ENCODE measurements at regions not wholly inside any gene's neighbourhood (a gene's known extent, or its start where the extent isn't known, plus 50 kb on each side); places are given as distances from the start of the nearest gene placed in this dataset.

DNA sequence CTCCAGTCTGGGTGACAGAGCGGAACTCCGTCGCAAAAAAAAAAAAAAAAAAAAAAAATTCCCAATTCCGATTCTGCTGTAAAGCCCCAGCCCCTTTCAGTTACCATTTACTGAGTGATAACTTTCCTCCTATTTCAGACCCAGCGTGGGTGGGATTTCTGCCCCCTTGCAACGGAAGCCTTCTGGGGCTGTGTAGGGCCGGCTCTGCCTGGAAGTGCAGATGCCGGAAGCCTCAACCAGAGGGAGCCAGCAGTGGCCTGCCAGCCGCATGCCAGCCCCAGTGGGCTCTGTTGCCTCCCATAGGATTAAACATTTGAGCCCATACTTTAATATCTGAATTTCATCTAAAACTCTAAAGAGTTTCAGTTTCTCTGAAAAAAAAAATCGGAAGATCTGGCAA is 60.0 kb upstream of the NUP50 start:
- FAIRE-seq, result no peak
- DNase-seq (ENCODE audit: insufficient read length, low spot score), result no peak
- TF ChIP-seq SPI1 (IDR thresholded peaks at IDR 0.05; ENCODE audit: low read depth, low read length), result no peak
- TF ChIP-seq POLR2AphosphoS5 (IDR thresholded peaks at IDR 0.05; ENCODE audit: low read depth, low read length), result no peak
- no peak for TF ChIP-seq POU2F2 (IDR thresholded peaks at IDR 0.05; ENCODE audit: low read depth, low read length)
- no peak for TF ChIP-seq PAX5 (IDR thresholded peaks at IDR 0.05; ENCODE audit: insufficient read depth, low read length, severe bottlenecking)
- TF ChIP-seq POLR2A (IDR thresholded peaks at IDR 0.05; ENCODE audit: low read depth, low read length), result no peak
- TF ChIP-seq TAF1 (IDR thresholded peaks at IDR 0.05; ENCODE audit: low read depth, low read length), result no peak

DNA sequence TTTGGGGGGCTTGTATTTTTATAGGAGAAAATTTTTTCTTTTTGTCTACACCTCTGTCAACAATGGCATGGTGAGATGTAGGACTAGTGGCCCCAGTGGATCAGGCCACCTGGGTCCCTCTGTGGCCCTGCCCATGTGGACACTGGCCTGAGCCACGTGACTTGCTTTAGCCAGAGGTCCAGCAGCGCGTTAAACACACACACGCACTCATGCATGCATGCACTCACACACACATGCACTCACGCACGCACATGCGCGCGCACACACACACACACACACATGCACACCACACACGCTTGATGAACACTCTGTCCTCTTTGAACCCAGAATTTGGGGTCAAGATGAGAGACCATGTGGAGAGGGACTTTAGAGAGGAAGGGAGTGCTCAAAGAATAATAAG is 59.4 kb upstream of the NUP50 start:
- FAIRE-seq (no peak), DNase-seq (ENCODE audit: insufficient read length, low spot score) (no peak)
- no peak for TF ChIP-seq POLR2A (IDR thresholded peaks at IDR 0.05; ENCODE audit: low read depth, low read length)
- TF ChIP-seq SPI1 (IDR thresholded peaks at IDR 0.05; ENCODE audit: low read depth, low read length), result no peak
- no peak for TF ChIP-seq TAF1 (IDR thresholded peaks at IDR 0.05; ENCODE audit: low read depth, low read length)
- no peak for TF ChIP-seq POU2F2 (IDR thresholded peaks at IDR 0.05; ENCODE audit: low read depth, low read length)
- no peak for TF ChIP-seq POLR2AphosphoS5 (IDR thresholded peaks at IDR 0.05; ENCODE audit: low read depth, low read length)
- TF ChIP-seq PAX5 (IDR thresholded peaks at IDR 0.05; ENCODE audit: insufficient read depth, low read length, severe bottlenecking), result no peak

DNA sequence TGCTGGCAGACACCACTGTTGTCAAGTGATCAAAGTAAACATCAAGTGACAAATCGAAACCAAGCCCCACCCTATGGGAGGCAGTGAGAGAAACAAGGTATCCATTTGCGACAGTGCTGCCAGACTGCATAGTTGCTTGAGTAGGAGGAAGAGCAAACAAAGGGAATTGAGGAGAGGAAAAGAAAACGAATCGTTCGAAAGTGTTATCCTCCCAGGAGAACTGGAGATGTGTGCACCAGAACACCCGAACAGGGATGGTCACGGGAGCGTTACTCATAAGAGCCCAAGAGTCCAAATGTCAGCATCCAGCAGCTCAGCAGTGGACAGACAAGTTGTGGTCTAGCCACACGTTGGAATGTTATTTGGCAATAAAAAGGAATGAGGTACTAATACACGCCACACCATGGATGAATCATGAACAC is 58.4 kb upstream of the NUP50 start:
- TF ChIP-seq PAX5 (IDR thresholded peaks at IDR 0.05; ENCODE audit: insufficient read depth, low read length, severe bottlenecking) (no peak), POLR2AphosphoS5 (IDR thresholded peaks at IDR 0.05; ENCODE audit: low read depth, low read length) (no peak), POU2F2 (IDR thresholded peaks at IDR 0.05; ENCODE audit: low read depth, low read length) (no peak), SPI1 (IDR thresholded peaks at IDR 0.05; ENCODE audit: low read depth, low read length) (no peak), TAF1 (IDR thresholded peaks at IDR 0.05; ENCODE audit: low read depth, low read length) (no peak), POLR2A (IDR thresholded peaks at IDR 0.05; ENCODE audit: low read depth, low read length) (no peak)
- no peak for FAIRE-seq
- no peak for DNase-seq (ENCODE audit: insufficient read length, low spot score)

DNA sequence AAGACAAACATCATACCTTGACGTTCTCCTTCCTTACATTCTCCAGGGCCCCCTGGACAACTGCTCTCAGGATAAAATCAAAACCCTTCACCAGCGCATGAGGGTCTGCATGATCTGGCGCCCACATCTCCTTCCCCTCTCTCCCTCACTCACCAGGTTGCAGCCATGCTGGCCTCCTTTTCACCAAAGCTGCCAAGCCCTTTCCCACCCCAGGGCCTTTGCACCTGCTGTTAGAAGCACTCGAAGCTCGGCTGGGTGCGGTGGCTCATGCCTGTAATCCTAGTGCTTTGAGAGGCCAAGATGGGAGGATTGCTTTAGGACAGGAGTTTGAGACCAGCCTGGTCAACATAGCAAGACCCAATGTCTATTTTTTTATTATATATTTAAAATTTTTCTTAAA is 56.1 kb upstream of the NUP50 start:
- FAIRE-seq, result no peak
- TF ChIP-seq SPI1 (IDR thresholded peaks at IDR 0.05; ENCODE audit: low read depth, low read length), result no peak
- DNase-seq (ENCODE audit: insufficient read length, low spot score), result no peak

DNA sequence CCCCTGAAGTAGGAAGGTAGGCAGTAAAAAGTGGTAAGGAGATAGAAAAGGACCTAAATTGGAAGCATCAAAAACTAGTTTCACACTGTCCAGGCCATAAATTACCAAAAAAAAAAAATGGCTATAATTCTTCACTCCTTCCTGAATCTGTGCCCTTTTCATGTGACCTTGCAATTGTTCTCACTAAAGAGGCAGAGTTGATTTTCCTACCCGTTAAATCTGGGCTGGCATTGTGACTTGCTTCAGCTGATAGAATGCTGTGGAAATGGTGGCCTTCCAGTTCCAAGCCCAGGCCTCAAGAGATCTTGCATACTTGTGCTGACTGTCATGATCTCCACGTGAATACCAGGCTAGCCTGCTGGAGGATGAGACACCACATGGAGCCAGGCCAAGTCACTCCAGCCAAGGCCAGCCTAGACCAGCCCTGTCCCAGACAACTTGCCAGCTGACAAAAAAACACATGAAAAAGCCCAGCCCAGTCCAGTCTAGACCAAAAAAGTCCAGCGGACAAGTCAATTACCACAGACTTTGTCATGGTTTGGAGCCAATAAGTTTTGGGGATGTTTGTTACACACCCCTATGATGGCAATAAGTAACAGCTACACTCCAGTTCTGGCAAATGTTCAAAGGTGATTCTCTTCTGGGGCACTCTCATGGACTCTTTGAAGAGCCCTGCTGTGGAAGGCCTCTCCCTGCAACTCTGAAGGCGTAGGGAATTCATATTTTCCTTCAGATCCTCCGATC is 51.4 kb upstream of the NUP50 start:
- no peak for TF ChIP-seq TAF1 (IDR thresholded peaks at IDR 0.05; ENCODE audit: low read depth, low read length)
- FAIRE-seq (no peak), DNase-seq (ENCODE audit: insufficient read length, low spot score) (no peak)
